Pons (tissue), 1 donor: ENCODE measurements at regions not wholly inside any gene's neighbourhood (a gene's known extent, or its start where the extent isn't known, plus 50 kb on each side); places are given as distances from the start of the nearest gene placed in this dataset.

Experiments
- DNase-seq: peaks from one replicate; pipeline ENCODE4 v3.0.0-alpha.2; 2016; ENCODE audit warnings: low spot score

GRCh38 chr3:115332998-115333397 lies 185.9 kb upstream of the ZBTB20 start:
- no peak for DNase-seq

- no peak for DNase-seq
Measured at GRCh38 chr3:115336836-115337235, 189.7 kb upstream of the ZBTB20 start.

- no peak for DNase-seq
Measured at GRCh38 chr3:115340586-115340985, 193.5 kb upstream of the ZBTB20 start.

GRCh38 chr3:115341208-115341607 lies 194.1 kb upstream of the ZBTB20 start:
- DNase-seq: no peak

- DNase-seq: no peak
Measured at GRCh38 chr3:115347737-115348136, 200.6 kb upstream of the ZBTB20 start.

GRCh38 chr3:115348412-115348811 lies 201.3 kb upstream of the ZBTB20 start:
- DNase-seq: no peak

- DNase-seq: no peak
Measured at GRCh38 chr3:115348951-115349745, 202.1 kb upstream of the ZBTB20 start.

GRCh38 chr3:115350606-115351005 lies 203.5 kb upstream of the ZBTB20 start:
- no peak for DNase-seq

GRCh38 chr3:115351193-115351592 lies 204.1 kb upstream of the ZBTB20 start:
- no peak for DNase-seq

GRCh38 chr3:115354010-115354409 lies 206.9 kb upstream of the ZBTB20 start:
- no peak for DNase-seq

GRCh38 chr3:115357456-115357855 lies 210.4 kb upstream of the ZBTB20 start:
- no peak for DNase-seq

GRCh38 chr3:115359536-115359935 lies 212.4 kb upstream of the ZBTB20 start:
- no peak for DNase-seq

- DNase-seq: no peak
Measured at GRCh38 chr3:115361806-115362205, 214.7 kb upstream of the ZBTB20 start.

- no peak for DNase-seq
Measured at GRCh38 chr3:115363071-115363470, 216.0 kb upstream of the ZBTB20 start.

GRCh38 chr3:115369021-115369420 lies 221.9 kb upstream of the ZBTB20 start:
- no peak for DNase-seq

- DNase-seq: no peak
Measured at GRCh38 chr3:115375362-115375761, 228.3 kb upstream of the ZBTB20 start.

- DNase-seq: no peak
Measured at GRCh38 chr3:115380883-115381572, 233.9 kb upstream of the ZBTB20 start.

GRCh38 chr3:115381573-115381912 lies 234.5 kb upstream of the ZBTB20 start:
- no peak for DNase-seq

- DNase-seq: no peak
Measured at GRCh38 chr3:115381931-115382330, 234.8 kb upstream of the ZBTB20 start.

- no peak for DNase-seq
Measured at GRCh38 chr3:115384381-115384780, 237.3 kb upstream of the ZBTB20 start.

GRCh38 chr3:115385774-115386730 lies 237.3 kb upstream of the GAP43 start:
- no peak for DNase-seq

- no peak for DNase-seq
Measured at GRCh38 chr3:115388166-115388565, 235.1 kb upstream of the GAP43 start.

- DNase-seq: no peak
Measured at GRCh38 chr3:115388811-115389210, 234.5 kb upstream of the GAP43 start.
